SH-SY5Y (cell line): ENCODE measurements at regions not wholly inside any gene's neighbourhood (a gene's known extent, or its start where the extent isn't known, plus 50 kb on each side); places are given as distances from the start of the nearest gene placed in this dataset.

ENCODE experiments used
- GATA2 ChIP-seq: IDR thresholded peaks from 2 replicates; pipeline ENCODE4 v1.6.1; 2011; ENCODE audit warnings: mild to moderate bottlenecking, low read depth, low read length
- GATA3 ChIP-seq: IDR thresholded peaks from 2 replicates; pipeline ENCODE4 v1.6.1; 2011; ENCODE audit warnings: low read depth, mild to moderate bottlenecking, low read length, moderate library complexity

GRCh38 chr12:46657453-46658411, 168.1 kb downstream of the SLC38A4 start:
- TF ChIP-seq GATA2 (no peak), GATA3 (no peak)
